ENCODE measurements at regions not wholly inside any gene's neighbourhood (a gene's known extent, or its start where the extent isn't known, plus 50 kb on each side); places are given as distances from the start of the nearest gene placed in this dataset.

DNA sequence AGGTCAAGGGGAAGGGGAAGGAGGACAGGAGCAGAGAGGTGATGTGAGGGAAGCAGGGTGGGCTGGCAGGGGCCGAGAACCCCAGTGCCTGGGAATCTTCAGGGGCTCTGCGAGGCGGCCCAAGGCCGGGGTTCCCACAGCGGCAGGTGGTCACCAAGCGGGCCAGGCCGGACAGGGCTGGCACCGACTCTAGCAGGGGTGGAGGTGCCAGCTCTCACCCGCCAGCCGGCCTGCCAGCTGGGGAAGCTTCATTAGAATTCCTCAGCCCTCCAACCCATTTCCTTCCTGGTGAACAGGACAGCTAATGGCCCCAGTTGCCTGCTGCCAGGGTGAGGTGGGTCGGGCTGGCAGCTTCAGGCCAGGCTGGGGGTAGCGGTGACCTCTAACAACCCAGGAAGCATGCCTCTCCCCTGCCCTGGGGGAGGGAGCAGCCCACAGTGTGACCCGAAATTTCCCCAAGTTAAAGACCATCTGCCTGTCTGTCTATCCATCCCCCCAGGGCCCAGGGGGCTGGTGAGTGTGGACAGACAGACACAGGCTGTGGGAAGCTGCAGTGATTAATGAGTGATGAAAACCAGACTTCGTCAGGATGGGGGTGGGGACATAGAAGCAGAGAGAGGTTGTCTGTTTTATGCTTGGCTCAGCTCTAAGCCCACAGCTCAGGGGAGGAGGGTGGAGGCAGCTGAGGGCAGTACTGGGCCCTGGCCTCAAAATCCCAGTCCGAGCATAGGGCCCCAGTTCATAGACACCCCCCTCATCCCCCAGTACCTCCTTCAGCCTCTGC, 144.1 kb downstream of the ZFP36L2 start:
- intact Hi-C loops (cut with DNase I) = no loop called here
- Histone ChIP-seq H3K4me1 (peaks cover 39 to 63% of the 10 kb centered on the region in 2 donors), H3K36me3 (no peaks in the 10 kb centered on the region), H3K4me3 (no peak overlapping the region), H3K27me3 (no peaks in the 10 kb centered on the region), H3K9me3 (no peaks in the 10 kb centered on the region), H3K27ac (peak overlapping the region; percentile 39 to 70)
- ATAC-seq (peak; percentile 34), DNase-seq (peak in 1 of 4 donors; percentile 70)
- TF ChIP-seq, protein P1, sequence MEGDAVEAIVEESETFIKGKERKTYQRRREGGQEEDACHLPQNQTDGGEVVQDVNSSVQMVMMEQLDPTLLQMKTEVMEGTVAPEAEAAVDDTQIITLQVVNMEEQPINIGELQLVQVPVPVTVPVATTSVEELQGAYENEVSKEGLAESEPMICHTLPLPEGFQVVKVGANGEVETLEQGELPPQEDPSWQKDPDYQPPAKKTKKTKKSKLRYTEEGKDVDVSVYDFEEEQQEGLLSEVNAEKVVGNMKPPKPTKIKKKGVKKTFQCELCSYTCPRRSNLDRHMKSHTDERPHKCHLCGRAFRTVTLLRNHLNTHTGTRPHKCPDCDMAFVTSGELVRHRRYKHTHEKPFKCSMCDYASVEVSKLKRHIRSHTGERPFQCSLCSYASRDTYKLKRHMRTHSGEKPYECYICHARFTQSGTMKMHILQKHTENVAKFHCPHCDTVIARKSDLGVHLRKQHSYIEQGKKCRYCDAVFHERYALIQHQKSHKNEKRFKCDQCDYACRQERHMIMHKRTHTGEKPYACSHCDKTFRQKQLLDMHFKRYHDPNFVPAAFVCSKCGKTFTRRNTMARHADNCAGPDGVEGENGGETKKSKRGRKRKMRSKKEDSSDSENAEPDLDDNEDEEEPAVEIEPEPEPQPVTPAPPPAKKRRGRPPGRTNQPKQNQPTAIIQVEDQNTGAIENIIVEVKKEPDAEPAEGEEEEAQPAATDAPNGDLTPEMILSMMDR (IDR thresholded peaks at IDR 0.05) = no peak

- no peaks in the 10 kb centered on the region for H3K9me3 ChIP-seq
- H3K4me1 ChIP-seq = peaks cover 33 to 54% of the 10 kb centered on the region in 2 donors
- no peak for ATAC-seq
- intact Hi-C loops (cut with DNase I) = no loop called here
- H3K27me3 ChIP-seq = no peaks in the 10 kb centered on the region
- H3K27ac ChIP-seq = no peak overlapping the region
- DNase-seq = no peak
- no peak overlapping the region for H3K4me3 ChIP-seq
- TF ChIP-seq, protein P1 (IDR thresholded peaks at IDR 0.05) = no peak
- no peaks in the 10 kb centered on the region for H3K36me3 ChIP-seq
These were observed 145.2 kb downstream of the ZFP36L2 start for GRCh38 chr2:43081131-43081765.

GRCh38 chr2:43080571-43081021, 145.8 kb downstream of the ZFP36L2 start:
- Histone ChIP-seq H3K4me3 (no peak overlapping the region), H3K36me3 (no peaks in the 10 kb centered on the region), H3K27me3 (no peaks in the 10 kb centered on the region), H3K27ac (no peak overlapping the region), H3K9me3 (no peaks in the 10 kb centered on the region), H3K4me1 (peaks cover 35 to 54% of the 10 kb centered on the region in 2 donors)
- DNase-seq (peak in 2 of 4 donors; percentile 30 to 60), ATAC-seq (no peak)
- TF ChIP-seq, protein P1 (IDR thresholded peaks at IDR 0.05) = no peak
- intact Hi-C loops (cut with DNase I) = no loop called here

GRCh38 chr2:43078781-43079755, 147.3 kb downstream of the ZFP36L2 start:
- peaks cover 40 to 53% of the 10 kb centered on the region in 2 donors for H3K4me1 ChIP-seq
- H3K27ac ChIP-seq = no peak overlapping the region
- H3K27me3 ChIP-seq = no peaks in the 10 kb centered on the region
- no peaks in the 10 kb centered on the region for H3K36me3 ChIP-seq
- TF ChIP-seq, protein P1 (IDR thresholded peaks at IDR 0.05) = no peak
- no peaks in the 10 kb centered on the region for H3K9me3 ChIP-seq
- H3K4me3 ChIP-seq = no peak overlapping the region
- intact Hi-C loops (cut with DNase I) = no loop called here
- ATAC-seq (no peak), DNase-seq (peak in 1 of 4 donors; percentile 40)
